ENCODE measurements at regions not wholly inside any gene's neighbourhood (a gene's known extent, or its start where the extent isn't known, plus 50 kb on each side); places are given as distances from the start of the nearest gene placed in this dataset.
A peak's percentile ranks its signal among the peaks of the same experiment; 100 is the strongest.

- TF ChIP-seq CTCF (conservative IDR thresholded peaks at IDR 0.05; ENCODE audit: low read length) (peak; percentile 66), EZH2phosphoT487 (IDR thresholded peaks at IDR 0.05; ENCODE audit: borderline replicate concordance) (no peak)
Measured at GRCh38 chr7:85890244-85890811, 703.5 kb upstream of the SEMA3D start.

Data from Loucy (cell line).